Smooth muscle cell (in vitro differentiated cells): ENCODE measurements at regions not wholly inside any gene's neighbourhood (a gene's known extent, or its start where the extent isn't known, plus 50 kb on each side); places are given as distances from the start of the nearest gene placed in this dataset.

Experiments used
- DNase-seq: peaks from one replicate; lab custom pipeline; 2025; ENCODE audit not compliant: unreplicated experiment; lab: John Stamatoyannopoulos, UW
- H2AFZ ChIP-seq: fragments of 200-600 bp; sonication (generic); 2 replicates; pipeline ENCODE4 v1.6.0; 2016; ENCODE audit warnings: antibody characterized with exemption, low read depth, mild to moderate bottlenecking
- H3F3A ChIP-seq: fragments of 200-600 bp; sonication (generic); 2 replicates; pipeline ENCODE4 v1.6.0; 2017; ENCODE audit warnings: antibody characterized with exemption, low read depth
- H3K27ac ChIP-seq: fragments of 200-600 bp; sonication (generic); 2 replicates; pipeline ENCODE4 v1.5.1; 2016; ENCODE audit warnings: low read depth, mild to moderate bottlenecking
- H3K27me3 ChIP-seq: fragments of 200-600 bp; sonication (generic); 2 replicates; pipeline ENCODE4 v1.6.1; 2016; ENCODE audit warnings: low read depth, mild to moderate bottlenecking
- H3K36me3 ChIP-seq: fragments of 200-600 bp; sonication (generic); 2 replicates; pipeline ENCODE4 v1.5.1; 2016; ENCODE audit warnings: low read depth
- H3K4me1 ChIP-seq: fragments of 200-600 bp; sonication (generic); 2 replicates; pipeline ENCODE4 v1.5.1; 2016; ENCODE audit warnings: low read depth
- H3K4me2 ChIP-seq: fragments of 200-600 bp; sonication (generic); 2 replicates; pipeline ENCODE4 v1.6.0; 2016; ENCODE audit warnings: mild to moderate bottlenecking
- H3K4me3 ChIP-seq: fragments of 200-600 bp; sonication (generic); 2 replicates; pipeline ENCODE4 v1.5.1; 2016; ENCODE audit warnings: mild to moderate bottlenecking
- H3K79me2 ChIP-seq: fragments of 200-600 bp; sonication (generic); 2 replicates; pipeline ENCODE4 v1.6.0; 2016; ENCODE audit warnings: low read depth, mild to moderate bottlenecking
- H3K9ac ChIP-seq: fragments of 200-600 bp; sonication (generic); 2 replicates; pipeline ENCODE4 v1.6.0; 2016; ENCODE audit warnings: low read depth
- H3K9me3 ChIP-seq: fragments of 200-600 bp; sonication (generic); replicated peaks from 2 replicates; pipeline ENCODE4 v1.5.1; 2016; ENCODE audit warnings: low read depth
- H4K20me1 ChIP-seq: fragments of 200-600 bp; sonication (generic); 2 replicates; pipeline ENCODE4 v1.6.0; 2016; ENCODE audit warnings: low read depth
- CTCF ChIP-seq: fragments of 200-600 bp; sonication (generic); IDR thresholded peaks from 2 replicates; pipeline ENCODE4 v1.5.1; 2017; ENCODE audit warnings: borderline replicate concordance, mild to moderate bottlenecking, antibody characterized with exemption; ENCODE audit not compliant: insufficient read depth, poor library complexity, severe bottlenecking
- WGBS: methylation state at CpG from one replicate; pipeline ENCODE4 v1.1.7; 2016; ENCODE audit warnings: low lambda C conversion rate; 5-methylcytosine and 5-hydroxymethylcytosine counted together

- no peak for TF ChIP-seq CTCF
- Histone ChIP-seq H2AFZ (no peak overlapping the region), H3K4me1 (no peaks in the 10 kb centered on the region), H3K4me3 (no peak overlapping the region), H3K4me2 (no peak overlapping the region), H3K79me2 (no peaks in the 10 kb centered on the region), H3K9me3 (peaks cover 9% of the 10 kb centered on the region), H3K36me3 (no peaks in the 10 kb centered on the region), H4K20me1 (no peaks in the 10 kb centered on the region), H3F3A (no peaks in the 10 kb centered on the region), H3K27me3 (no peaks in the 10 kb centered on the region), H3K9ac (no peak overlapping the region), H3K27ac (no peak overlapping the region)
- 100% methylated on average over 1 of the region's 1 CpG for WGBS
- no peak for DNase-seq
Measured at GRCh38 chr14:44108601-44109000, 398.5 kb downstream of the FSCB start.

GRCh38 chr14:44107156-44107555 is 399.9 kb downstream of the FSCB start:
- WGBS, result 82% methylated on average over 1 of the region's 1 CpG
- no peaks in the 10 kb centered on the region for H3K4me1 ChIP-seq
- no peaks in the 10 kb centered on the region for H3K36me3 ChIP-seq
- no peaks in the 10 kb centered on the region for H3K79me2 ChIP-seq
- no peak overlapping the region for H3K4me3 ChIP-seq
- H3F3A ChIP-seq, result no peaks in the 10 kb centered on the region
- H3K27me3 ChIP-seq, result no peaks in the 10 kb centered on the region
- no peak overlapping the region for H3K27ac ChIP-seq
- DNase-seq, result no peak
- no peak overlapping the region for H2AFZ ChIP-seq
- H3K9ac ChIP-seq, result no peak overlapping the region
- H4K20me1 ChIP-seq, result no peaks in the 10 kb centered on the region
- H3K9me3 ChIP-seq, result peaks cover 9% of the 10 kb centered on the region
- H3K4me2 ChIP-seq, result no peak overlapping the region
- no peak for TF ChIP-seq CTCF

GRCh38 chr14:44099743-44100488 is 407.2 kb downstream of the FSCB start:
- H3K79me2 ChIP-seq, result no peaks in the 10 kb centered on the region
- 96% methylated on average over 1 of the region's 1 CpG for WGBS
- no peak overlapping the region for H3K4me2 ChIP-seq
- no peaks in the 10 kb centered on the region for H3F3A ChIP-seq
- H3K36me3 ChIP-seq, result no peaks in the 10 kb centered on the region
- no peaks in the 10 kb centered on the region for H3K9me3 ChIP-seq
- H3K4me1 ChIP-seq, result no peaks in the 10 kb centered on the region
- DNase-seq, result no peak
- TF ChIP-seq CTCF, result no peak
- H3K27me3 ChIP-seq, result no peaks in the 10 kb centered on the region
- no peak overlapping the region for H3K27ac ChIP-seq
- no peak overlapping the region for H2AFZ ChIP-seq
- H4K20me1 ChIP-seq, result no peaks in the 10 kb centered on the region
- H3K9ac ChIP-seq, result no peak overlapping the region
- H3K4me3 ChIP-seq, result no peak overlapping the region

- Histone ChIP-seq H3K27ac (no peak overlapping the region), H3K36me3 (no peaks in the 10 kb centered on the region), H3K9ac (no peak overlapping the region), H3K4me3 (no peak overlapping the region), H3K9me3 (no peaks in the 10 kb centered on the region), H4K20me1 (no peaks in the 10 kb centered on the region), H3K79me2 (no peaks in the 10 kb centered on the region), H3K27me3 (no peaks in the 10 kb centered on the region), H2AFZ (no peak overlapping the region), H3K4me1 (no peaks in the 10 kb centered on the region), H3F3A (no peaks in the 10 kb centered on the region), H3K4me2 (no peak overlapping the region)
- TF ChIP-seq CTCF, result no peak
- 87% methylated on average over 2 of the region's 2 CpGs for WGBS
- DNase-seq, result no peak
Measured at GRCh38 chr14:44081146-44081545, 425.9 kb downstream of the FSCB start.
